HEK293 (cell line): ENCODE measurements at regions not wholly inside any gene's neighbourhood (a gene's known extent, or its start where the extent isn't known, plus 50 kb on each side); places are given as distances from the start of the nearest gene placed in this dataset.

ENCODE experiments used
- CTCF ChIA-PET: fragments of 350-600 bp; formaldehyde crosslinking; extraction: SDS; loops from one replicate; lab custom pipeline; 2021; ENCODE audit warnings: antibody characterized with exemption; lab: Yijun Ruan, JAX
- POLR2A ChIA-PET: fragments of 300-600 bp; formaldehyde crosslinking; extraction: SDS; loops from one replicate; lab custom pipeline; 2020; ENCODE audit warnings: antibody characterized with exemption, inconsistent platforms; lab: Yijun Ruan, JAX
- H3K27ac ChIP-seq: fragments of 200-500 bp; sonication (Bioruptor generic); 2 replicates; pipeline ENCODE4 v1.5.1; 2014; ENCODE audit warnings: low read depth, low read length, control low read depth, inconsistent platforms; ENCODE audit errors: extremely low read depth
- H3K36me3 ChIP-seq, 2 experiments: fragments of 200-500 bp in 1 of 2; sonication (Bioruptor generic) in 1 of 2; 1 replicate in 1 of 2; 2 replicates in 1 of 2; pipeline ENCODE4 v1.5.1; 2014 to 2017; ENCODE audit warnings: inconsistent platforms in 2 of 2, low read length in 2 of 2; ENCODE audit not compliant: control insufficient read depth in 2 of 2, insufficient read depth in 1 of 2
- H3K4me1 ChIP-seq: fragments of 200-500 bp; sonication (Bioruptor generic); 2 replicates; pipeline ENCODE4 v1.5.1; 2014; ENCODE audit warnings: mild to moderate bottlenecking, low read length, inconsistent platforms; ENCODE audit not compliant: control insufficient read depth, insufficient read depth
- H3K4me3 ChIP-seq: 2 replicates; pipeline ENCODE4 v1.5.1; 2011; ENCODE audit warnings: low read depth, mild to moderate bottlenecking, control low read depth, low read length, moderate library complexity
- H3K9me3 ChIP-seq: fragments of 200-500 bp; sonication (Bioruptor generic); 2 replicates; pipeline ENCODE4 v1.5.1; 2014; ENCODE audit warnings: low read depth, low read length, inconsistent platforms; ENCODE audit not compliant: control insufficient read depth, insufficient read depth
- BCL11B ChIP-seq: fragments of 450-650 bp; formaldehyde crosslinking; IDR thresholded peaks from 2 replicates; pipeline ENCODE4 v1.5.1; 2016; ENCODE audit warnings: low read depth, missing biosample characterization, missing genetic modification characterization
- ELK4 ChIP-seq: IDR thresholded peaks from 2 replicates; pipeline ENCODE4 v1.6.1; 2011; ENCODE audit warnings: mild to moderate bottlenecking, low read depth, low read length, borderline replicate concordance
- FEZF1 ChIP-seq: fragments of 450-650 bp; formaldehyde crosslinking; IDR thresholded peaks from 2 replicates; pipeline ENCODE4 v1.5.1; 2016; ENCODE audit warnings: missing biosample characterization, missing genetic modification characterization
- GLI4 ChIP-seq: fragments of 450-650 bp; formaldehyde crosslinking; IDR thresholded peaks from 2 replicates; pipeline ENCODE4 v1.5.1; 2016; ENCODE audit warnings: missing biosample characterization, missing genetic modification characterization
- KLF1 ChIP-seq: fragments of 450-650 bp; formaldehyde crosslinking; IDR thresholded peaks from 2 replicates; pipeline ENCODE4 v1.5.1; 2016; ENCODE audit warnings: missing biosample characterization, missing genetic modification characterization
- KLF9 ChIP-seq: fragments of 450-650 bp; formaldehyde crosslinking; IDR thresholded peaks from 2 replicates; pipeline ENCODE4 v1.5.1; 2016; ENCODE audit warnings: missing biosample characterization, missing genetic modification characterization, low read depth
- OSR2 ChIP-seq: fragments of 450-650 bp; formaldehyde crosslinking; IDR thresholded peaks from 2 replicates; pipeline ENCODE4 v1.5.1; 2016; ENCODE audit warnings: missing biosample characterization, missing genetic modification characterization
- PRDM2 ChIP-seq: fragments of 450-650 bp; formaldehyde crosslinking; IDR thresholded peaks from 2 replicates; pipeline ENCODE4 v1.5.1; 2016; ENCODE audit warnings: missing biosample characterization, missing genetic modification characterization, borderline replicate concordance
- PRDM4 ChIP-seq: fragments of 450-650 bp; formaldehyde crosslinking; IDR thresholded peaks from 2 replicates; pipeline ENCODE4 v1.5.1; 2017; ENCODE audit warnings: missing biosample characterization, missing genetic modification characterization
- ZNF112 ChIP-seq: fragments of 450-650 bp; formaldehyde crosslinking; IDR thresholded peaks from 2 replicates; pipeline ENCODE4 v1.5.0; 2017; ENCODE audit warnings: missing biosample characterization, missing genetic modification characterization
- ZNF138 ChIP-seq: fragments of 450-650 bp; formaldehyde crosslinking; IDR thresholded peaks from 2 replicates; pipeline ENCODE4 v1.5.1; 2016; ENCODE audit warnings: missing biosample characterization, missing genetic modification characterization, borderline replicate concordance
- ZNF169 ChIP-seq: fragments of 450-650 bp; formaldehyde crosslinking; IDR thresholded peaks from 2 replicates; pipeline ENCODE4 v1.5.1; 2016; ENCODE audit warnings: missing biosample characterization, missing genetic modification characterization
- ZNF24 ChIP-seq: fragments of 450-650 bp; formaldehyde crosslinking; IDR thresholded peaks from 2 replicates; pipeline ENCODE4 v1.5.1; 2016; ENCODE audit warnings: missing biosample characterization, missing genetic modification characterization
- ZNF280C ChIP-seq: fragments of 450-650 bp; formaldehyde crosslinking; IDR thresholded peaks from 2 replicates; pipeline ENCODE4 v1.5.1; 2016; ENCODE audit warnings: missing biosample characterization, missing genetic modification characterization
- ZNF514 ChIP-seq: fragments of 450-650 bp; formaldehyde crosslinking; IDR thresholded peaks from 2 replicates; pipeline ENCODE4 v1.5.1; 2016; ENCODE audit warnings: missing biosample characterization, missing genetic modification characterization
- ZNF549 ChIP-seq: fragments of 450-650 bp; IDR thresholded peaks from 2 replicates; pipeline ENCODE4 v1.5.1; 2018; ENCODE audit warnings: missing biosample characterization, missing genetic modification characterization, mild to moderate bottlenecking, inconsistent platforms, moderate library complexity
- ZNF558 ChIP-seq: fragments of 450-650 bp; formaldehyde crosslinking; IDR thresholded peaks from 2 replicates; pipeline ENCODE4 v1.5.1; 2016; ENCODE audit warnings: missing biosample characterization, missing genetic modification characterization
- ZNF585B ChIP-seq: fragments of 450-650 bp; formaldehyde crosslinking; IDR thresholded peaks from 2 replicates; pipeline ENCODE4 v1.5.1; 2016; ENCODE audit warnings: missing biosample characterization, missing genetic modification characterization
- ZNF677 ChIP-seq: fragments of 450-650 bp; IDR thresholded peaks from 2 replicates; pipeline ENCODE4 v1.5.0; 2018; ENCODE audit warnings: missing biosample characterization, mild to moderate bottlenecking, missing genetic modification characterization, moderate library complexity
- ZSCAN18 ChIP-seq: fragments of 450-650 bp; formaldehyde crosslinking; IDR thresholded peaks from 2 replicates; pipeline ENCODE4 v1.5.1; 2016; ENCODE audit warnings: missing biosample characterization, missing genetic modification characterization

GRCh38 chr5:73266176-73266738 lies 93.3 kb downstream of the TMEM174 start:
- ChIA-PET CTCF (interaction anchor here (0.6 to 0.8 kb wide), 2 partner anchors 50 to 127 kb away, joined by 3 to 4 read pairs; no protein-coding TSS in a partner anchor), POLR2A (interaction anchor here (1.3 kb wide), 1 partner anchor 24 kb away, joined by 3 read pairs; no protein-coding TSS in a partner anchor)

More at GRCh38 chr5:73266176-73266738, 93.3 kb downstream of the TMEM174 start:
- H3K4me1 ChIP-seq: no peaks in the 10 kb centered on the region
- no peak overlapping the region for H3K4me3 ChIP-seq
- TF ChIP-seq ZNF112 (tag by site-specific recombination) (no peak), PRDM2 (no peak), ZNF585B (tag by site-specific recombination) (no peak), BCL11B (no peak), ELK4 (no peak), ZNF280C (no peak), ZNF169 (tag by site-specific recombination) (no peak), KLF9 (no peak), GLI4 (tag by site-specific recombination) (no peak), ZNF138 (no peak), ZNF24 (tag by site-specific recombination) (no peak), KLF1 (no peak), ZNF558 (tag by site-specific recombination) (no peak), PRDM4 (no peak), OSR2 (tag by site-specific recombination) (no peak), ZNF677 (tag by site-specific recombination) (no peak), ZSCAN18 (tag by site-specific recombination) (no peak), FEZF1 (tag by site-specific recombination) (no peak), ZNF514 (tag by site-specific recombination) (no peak), ZNF549 (tag by site-specific recombination) (no peak)
- H3K9me3 ChIP-seq: no peaks in the 10 kb centered on the region
- H3K36me3 ChIP-seq: no peaks in the 10 kb centered on the region
- H3K27ac ChIP-seq: no peak overlapping the region
